H1 (cell line): ENCODE measurements at regions not wholly inside any gene's neighbourhood (a gene's known extent, or its start where the extent isn't known, plus 50 kb on each side); places are given as distances from the start of the nearest gene placed in this dataset.

Experiments
- CTCF ChIA-PET: fragments of 300-600 bp; sonication (Branson Sonifier 250); formaldehyde crosslinking; loops from one replicate; lab custom pipeline; 2021; ENCODE audit not compliant: partially characterized antibody; lab: Charles Lee
- POLR2A ChIA-PET: fragments of 300-600 bp; sonication (Branson Sonifier 250); formaldehyde crosslinking; loops from one replicate; lab custom pipeline; 2021; ENCODE audit warnings: inconsistent platforms; ENCODE audit not compliant: partially characterized antibody; lab: Charles Lee
- DNase-seq, 2 experiments: peaks; one replicate each; pipeline versions ENCODE4 v3.0.0 to v3.0.0-alpha.2; 2010 to 2022; ENCODE audit warnings: low spot score in 2 of 2, low read depth in 1 of 2, mixed read lengths in 1 of 2
- FAIRE-seq: peaks from 2 replicates; lab custom pipeline; 2011; peaks lifted over from hg19 to GRCh38; lab: Jason Lieb, UNC
- H2AFZ ChIP-seq: 2 replicates; pipeline ENCODE4 v1.8.1; 2012; ENCODE audit warnings: low read length, inconsistent platforms
- H2AK5ac ChIP-seq: 2 replicates; pipeline ENCODE4 v1.6.1; 2013; ENCODE audit warnings: low read depth, low read length
- H2BK120ac ChIP-seq: replicated peaks from 2 replicates; pipeline ENCODE3; 2013; ENCODE audit warnings: low read depth, low read length, inconsistent platforms
- H2BK12ac ChIP-seq: 2 replicates; pipeline ENCODE4 v1.6.1; 2013; ENCODE audit warnings: low read depth, low read length
- H2BK15ac ChIP-seq: 2 replicates; pipeline ENCODE4 v1.6.1; 2013; ENCODE audit warnings: low read length
- H2BK20ac ChIP-seq: 2 replicates; pipeline ENCODE4 v1.6.1; 2013; ENCODE audit warnings: low read length
- H2BK5ac ChIP-seq: 2 replicates; pipeline ENCODE4 v1.6.1; 2013; ENCODE audit warnings: low read depth, low read length
- H3K14ac ChIP-seq: 2 replicates; pipeline ENCODE4 v1.6.1; 2013; ENCODE audit warnings: inconsistent platforms; ENCODE audit not compliant: insufficient read length
- H3K18ac ChIP-seq: 2 replicates; pipeline ENCODE4 v1.6.1; 2013; ENCODE audit warnings: low read length; ENCODE audit errors: extremely low read depth
- H3K23ac ChIP-seq: 2 replicates; pipeline ENCODE4 v1.6.1; 2013; ENCODE audit warnings: inconsistent platforms; ENCODE audit not compliant: insufficient read length
- H3K23me2 ChIP-seq: 2 replicates; pipeline ENCODE4 v1.6.1; 2013; ENCODE audit warnings: low read depth, low read length
- H3K27ac ChIP-seq: 2 replicates; pipeline ENCODE4 v1.6.1; 2011; ENCODE audit warnings: low read depth, low read length, inconsistent platforms
- H3K27me3 ChIP-seq, 4 experiments: replicated peaks in 1 of 4; 1 replicate in 1 of 4; 2 replicates in 3 of 4; pipeline versions ENCODE4 v1.6.1 to v1.8.1; 2011 to 2013; ENCODE audit warnings: low read length in 3 of 4, mild to moderate bottlenecking in 3 of 4, inconsistent platforms in 2 of 4, mixed read lengths in 2 of 4, moderate library complexity in 1 of 4; ENCODE audit not compliant: control insufficient read depth in 3 of 4, insufficient read depth in 3 of 4; ENCODE audit errors: extremely low read depth in 1 of 4
- H3K36me3 ChIP-seq, 4 experiments: 2 replicates each; pipeline versions ENCODE4 v1.6.1 to v1.8.1; 2011 to 2013; ENCODE audit warnings: mild to moderate bottlenecking in 4 of 4, low read length in 3 of 4, moderate library complexity in 2 of 4, control low read depth in 1 of 4, inconsistent platforms in 1 of 4; ENCODE audit not compliant: insufficient read depth in 4 of 4, control insufficient read depth in 2 of 4
- H3K4ac ChIP-seq: replicated peaks from 2 replicates; pipeline ENCODE3; 2013; ENCODE audit warnings: low read length, low read depth, mixed read lengths, inconsistent platforms; ENCODE audit not compliant: insufficient read length
- H3K4me1 ChIP-seq, 4 experiments: replicated peaks in 1 of 4; 1 replicate in 1 of 4; 2 replicates in 3 of 4; pipeline versions ENCODE4 v1.6.1 to v1.8.1; 2011 to 2013; ENCODE audit warnings: low read length in 3 of 4, inconsistent platforms in 2 of 4, mixed read lengths in 1 of 4; ENCODE audit not compliant: insufficient read depth in 4 of 4, control insufficient read depth in 3 of 4
- H3K4me2 ChIP-seq, 2 experiments: 2 replicates each; pipeline versions ENCODE4 v1.6.1 to v1.8.1; 2011 to 2013; ENCODE audit warnings: low read depth in 2 of 2, low read length in 2 of 2, control low read depth in 1 of 2, inconsistent platforms in 1 of 2, mild to moderate bottlenecking in 1 of 2; ENCODE audit not compliant: insufficient read depth in 1 of 2
- H3K4me3 ChIP-seq, 4 experiments: fragments of 200-600, 300-600 bp in 1 of 4; sonication (generic), shearing (Covaris generic), sonication (Bioruptor Twin) in 1 of 4; 2 replicates each; pipeline versions ENCODE4 v1.5.1 to v1.8.1; 2011 to 2016; ENCODE audit warnings: low read length in 4 of 4, low read depth in 3 of 4, control low read depth in 2 of 4, inconsistent platforms in 2 of 4, mild to moderate bottlenecking in 2 of 4, mixed read lengths in 1 of 4, moderate library complexity in 1 of 4; ENCODE audit not compliant: insufficient read depth in 2 of 4; ENCODE audit errors: extremely low read depth in 1 of 4
- H3K56ac ChIP-seq: replicated peaks from 2 replicates; pipeline ENCODE3; 2013; ENCODE audit warnings: low read depth, mild to moderate bottlenecking, mixed read lengths, low read length, inconsistent platforms; ENCODE audit not compliant: insufficient read length
- H3K79me1 ChIP-seq: 2 replicates; pipeline ENCODE4 v1.6.1; 2013; ENCODE audit warnings: low read depth, low read length, control low read depth
- H3K79me2 ChIP-seq, 2 experiments: 2 replicates each; pipeline versions ENCODE4 v1.6.1 to v1.8.1; 2012 to 2013; ENCODE audit warnings: low read length in 2 of 2, mild to moderate bottlenecking in 2 of 2, inconsistent platforms in 1 of 2; ENCODE audit not compliant: insufficient read depth in 2 of 2, control insufficient read depth in 1 of 2
- H3K9ac ChIP-seq, 4 experiments: replicated peaks in 1 of 4; 1 replicate in 1 of 4; 2 replicates in 3 of 4; pipeline versions ENCODE4 v1.6.1 to v1.8.1; 2011 to 2013; ENCODE audit warnings: low read depth in 3 of 4, low read length in 3 of 4, control low read depth in 2 of 4, mild to moderate bottlenecking in 2 of 4, moderate library complexity in 2 of 4, inconsistent platforms in 1 of 4; ENCODE audit errors: extremely low read depth in 1 of 4
- H3K9me3 ChIP-seq, 2 experiments: 2 replicates each; pipeline versions ENCODE4 v1.6.1 to v1.8.1; 2012 to 2013; ENCODE audit warnings: mild to moderate bottlenecking in 2 of 2, moderate library complexity in 2 of 2, control low read depth in 1 of 2, inconsistent platforms in 1 of 2, low read depth in 1 of 2, low read length in 1 of 2, mixed read lengths in 1 of 2; ENCODE audit not compliant: insufficient read depth in 2 of 2
- H4K20me1 ChIP-seq, 2 experiments: replicated peaks in 1 of 2; 2 replicates each; pipeline versions ENCODE3 to v1.8.1; 2011 to 2013; ENCODE audit warnings: inconsistent platforms in 2 of 2, low read length in 2 of 2, mild to moderate bottlenecking in 1 of 2; ENCODE audit not compliant: insufficient read depth in 2 of 2, control insufficient read depth in 1 of 2
- H4K5ac ChIP-seq: 2 replicates; pipeline ENCODE4 v1.6.1; 2013; ENCODE audit warnings: low read length, low read depth, mixed read lengths, inconsistent platforms; ENCODE audit not compliant: insufficient read length
- H4K8ac ChIP-seq: 2 replicates; pipeline ENCODE4 v1.8.0; 2013; ENCODE audit warnings: mild to moderate bottlenecking, moderate library complexity, low read length, inconsistent platforms; ENCODE audit not compliant: insufficient read depth; ENCODE audit errors: extremely low read depth
- H4K91ac ChIP-seq: replicated peaks from 2 replicates; pipeline ENCODE3; 2013; ENCODE audit warnings: low read length, mixed read lengths, inconsistent platforms; ENCODE audit not compliant: insufficient read length
- KDM5A ChIP-seq: fragments of 200-600 bp; IDR thresholded peaks from 2 replicates; pipeline ENCODE4 v1.7.1; 2012; ENCODE audit warnings: mild to moderate bottlenecking, low read length, inconsistent platforms, mixed read lengths
- SIN3A ChIP-seq, 2 experiments: IDR thresholded peaks in 1 of 2; conservative IDR thresholded peaks in 1 of 2; 2 replicates each; pipeline ENCODE4 v1.6.1; 2011 to 2012; ENCODE audit warnings: low read length in 2 of 2, improper control_type of control experiment in 1 of 2, low read depth in 1 of 2, mild to moderate bottlenecking in 1 of 2

- no peak for TF ChIP-seq SIN3A (conservative IDR thresholded peaks at IDR 0.05 in 1 of 2, IDR thresholded peaks at IDR 0.05 in 1 of 2; ENCODE audit: low read depth in 1 of 2, low read length in 2 of 2)
Measured at GRCh38 chr5:125492977-125493376, 746.5 kb upstream of the ZNF608 start (continued).

- TF ChIP-seq KDM5A, result no peak
- H3K4me1 ChIP-seq, result peaks cover 0 to 12% (median 4%) of the 10 kb centered on the region in 4 experiments; a peak in 3 of 7 replicates
- no peak overlapping the region for H3K14ac ChIP-seq
Measured at GRCh38 chr5:125496393-125496792, 750.0 kb upstream of the ZNF608 start.

More at GRCh38 chr5:125496393-125496792, 750.0 kb upstream of the ZNF608 start:
- no peak overlapping the region for H3K18ac ChIP-seq
- H2AK5ac ChIP-seq, result no peak overlapping the region
- H3K56ac ChIP-seq, result no peak overlapping the region
- H3K27me3 ChIP-seq, result no peaks in the 10 kb centered on the region
- no peak overlapping the region for H4K5ac ChIP-seq
- DNase-seq, result no peak
- H3K23ac ChIP-seq, result no peak overlapping the region
- H3K4me2 ChIP-seq, result no peak overlapping the region
- H4K8ac ChIP-seq, result no peak overlapping the region
- no peak overlapping the region for H2BK20ac ChIP-seq
- no peaks in the 10 kb centered on the region for H3K79me2 ChIP-seq
- H2BK15ac ChIP-seq, result no peak overlapping the region
- peak; percentile 48 for FAIRE-seq
- CTCF ChIA-PET, result no interaction called here
- H2BK5ac ChIP-seq, result no peak overlapping the region
- H2AFZ ChIP-seq, result no peak overlapping the region
- H4K20me1 ChIP-seq, result no peaks in the 10 kb centered on the region
- peaks cover 0 to 4% (median 0%) of the 10 kb centered on the region in 4 experiments; a peak in 2 of 8 replicates for H3K36me3 ChIP-seq
- H3K23me2 ChIP-seq, result no peaks in the 10 kb centered on the region
- no peak overlapping the region for H2BK12ac ChIP-seq
- H3K9ac ChIP-seq, result no peak overlapping the region
- no peak overlapping the region for H4K91ac ChIP-seq
- POLR2A ChIA-PET, result no interaction called here
- H2BK120ac ChIP-seq, result no peak overlapping the region
- H3K9me3 ChIP-seq, result peaks cover 3 to 9% of the 10 kb centered on the region in 2 experiments; a peak in 3 of 4 replicates
- H3K79me1 ChIP-seq, result no peaks in the 10 kb centered on the region
- H3K4ac ChIP-seq, result no peak overlapping the region
- H3K27ac ChIP-seq, result no peak overlapping the region
- no peak overlapping the region for H3K4me3 ChIP-seq
